ENCODE measurements at regions not wholly inside any gene's neighbourhood (a gene's known extent, or its start where the extent isn't known, plus 50 kb on each side); places are given as distances from the start of the nearest gene placed in this dataset.
"Not testable (repeated sequence)": the region's sequence is repeated elsewhere in the genome, so short reads cannot be mapped to it uniquely, and the experiment has no call there.

DNA sequence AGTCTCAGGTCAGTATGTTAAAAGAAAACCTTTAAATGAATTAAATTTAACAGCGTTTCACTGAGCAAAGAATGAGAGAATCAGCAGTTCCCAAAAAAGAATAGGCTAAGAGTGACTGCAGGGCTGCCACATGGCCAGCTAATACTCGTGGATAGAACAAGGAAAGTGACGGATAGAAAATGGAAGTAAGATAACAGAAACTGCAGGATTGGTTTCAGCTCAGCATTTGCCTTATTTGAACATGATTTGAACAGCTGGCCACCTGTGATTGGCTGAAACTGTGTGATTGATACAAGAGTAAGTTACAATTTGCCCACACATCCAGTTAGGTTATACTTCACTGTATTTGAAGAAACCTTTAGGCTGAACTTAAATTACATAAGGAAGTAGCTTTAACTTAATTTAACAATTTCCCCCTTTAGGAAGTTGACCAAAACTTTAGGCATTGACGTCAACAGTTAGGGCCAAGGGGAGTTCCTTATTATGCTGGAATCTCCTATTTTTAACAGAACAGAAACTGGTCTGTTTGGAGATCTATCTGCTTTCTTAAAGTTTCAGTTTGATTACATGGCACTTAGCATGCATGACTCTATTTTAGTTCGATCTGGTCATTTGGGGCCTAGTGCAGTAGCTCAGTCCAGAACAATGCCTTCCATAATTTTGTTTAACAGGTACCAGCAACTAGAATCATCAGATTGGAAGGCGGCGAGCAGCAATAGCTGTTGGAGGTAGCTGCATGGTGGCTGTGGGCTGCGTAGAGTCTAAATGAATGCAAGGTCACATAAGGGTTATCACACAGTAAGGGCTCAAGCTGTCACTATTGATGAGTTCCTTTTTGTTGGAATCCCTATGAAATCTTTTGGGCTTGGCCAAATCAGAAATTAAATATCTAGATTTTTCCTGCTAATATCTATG lies 143.4 kb downstream of the TRIM43 start:
- Mint-ChIP-seq H3K27ac (no peak overlapping the region), H3K36me3 (no peaks in the 10 kb centered on the region), H3K27me3 (peaks cover 15% of the 10 kb centered on the region), H3K9me3 (no peaks in the 10 kb centered on the region), H3K4me1 (no peaks in the 10 kb centered on the region), H3K4me3 (no peak overlapping the region)

DNA sequence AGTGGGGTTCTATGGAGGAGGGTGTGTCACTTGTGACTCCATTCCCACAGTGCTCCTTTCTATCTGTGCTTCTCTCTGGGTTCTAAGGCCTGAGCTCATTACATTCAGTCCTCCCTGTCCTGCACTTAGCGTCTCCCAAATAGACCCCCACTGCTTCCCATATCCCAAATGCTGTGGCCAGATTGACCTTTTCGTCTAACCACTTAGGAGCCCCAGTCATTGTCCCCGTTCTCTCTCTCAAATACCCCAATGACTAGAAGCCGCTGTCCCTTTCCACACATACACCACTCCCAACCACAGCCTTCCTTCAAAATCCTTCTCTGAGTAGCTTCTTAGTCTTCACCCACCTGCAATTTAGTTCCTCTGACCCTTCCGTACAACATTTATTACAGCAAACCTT lies 146.5 kb downstream of the TRIM43 start:
- Mint-ChIP-seq H3K4me1 (no peaks in the 10 kb centered on the region), H3K27ac (no peak overlapping the region), H3K27me3 (peaks cover 16% of the 10 kb centered on the region), H3K36me3 (no peaks in the 10 kb centered on the region), H3K9me3 (no peaks in the 10 kb centered on the region), H3K4me3 (no peak overlapping the region)

DNA sequence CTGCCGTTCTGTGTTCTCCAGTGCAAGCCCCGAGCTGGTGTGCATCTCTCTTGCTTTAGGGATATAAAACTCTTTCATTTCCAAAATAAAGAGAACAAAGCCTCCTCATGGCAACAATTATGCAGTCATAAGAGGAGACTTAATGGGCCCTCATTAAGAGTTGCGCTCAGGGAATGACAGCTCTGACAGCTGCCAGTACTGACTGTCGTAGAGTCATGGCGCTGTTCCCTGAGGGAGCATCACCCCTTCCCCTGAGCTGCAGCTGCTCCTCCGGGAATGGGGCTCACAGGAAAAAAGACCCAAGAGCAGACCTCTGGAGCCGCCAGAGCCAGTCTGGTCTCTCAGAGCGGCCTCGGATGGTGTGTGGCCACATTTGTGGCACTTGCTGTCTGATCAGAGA lies 160.3 kb downstream of the TRIM43 start:
- not testable (repeated sequence) for H3K4me3 Mint-ChIP-seq, H3K36me3 Mint-ChIP-seq, H3K27me3 Mint-ChIP-seq, H3K27ac Mint-ChIP-seq, H3K4me1 Mint-ChIP-seq, H3K9me3 Mint-ChIP-seq

DNA sequence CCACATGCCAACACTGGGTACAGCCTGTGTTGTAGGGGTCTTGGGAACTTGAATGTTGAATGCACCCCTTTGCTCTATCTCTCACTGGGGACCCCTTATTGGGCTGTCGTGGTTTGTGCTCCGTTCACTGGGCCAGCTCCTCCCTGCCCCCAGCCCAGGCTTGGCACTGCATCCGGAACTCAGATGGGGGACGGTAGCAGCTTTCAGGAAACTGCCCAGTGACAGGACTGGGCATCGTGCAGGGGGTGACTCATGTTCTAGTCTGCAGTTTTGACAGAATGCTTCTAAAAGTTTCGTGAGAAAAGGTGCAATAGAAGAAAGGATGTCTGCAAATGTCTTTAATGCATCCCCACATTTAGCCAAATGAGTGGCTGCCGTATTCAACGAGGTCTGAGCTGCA lies 162.0 kb downstream of the TRIM43 start:
- not testable (repeated sequence) for H3K4me1 Mint-ChIP-seq, H3K36me3 Mint-ChIP-seq, H3K4me3 Mint-ChIP-seq, H3K27me3 Mint-ChIP-seq, H3K27ac Mint-ChIP-seq, H3K9me3 Mint-ChIP-seq

DNA sequence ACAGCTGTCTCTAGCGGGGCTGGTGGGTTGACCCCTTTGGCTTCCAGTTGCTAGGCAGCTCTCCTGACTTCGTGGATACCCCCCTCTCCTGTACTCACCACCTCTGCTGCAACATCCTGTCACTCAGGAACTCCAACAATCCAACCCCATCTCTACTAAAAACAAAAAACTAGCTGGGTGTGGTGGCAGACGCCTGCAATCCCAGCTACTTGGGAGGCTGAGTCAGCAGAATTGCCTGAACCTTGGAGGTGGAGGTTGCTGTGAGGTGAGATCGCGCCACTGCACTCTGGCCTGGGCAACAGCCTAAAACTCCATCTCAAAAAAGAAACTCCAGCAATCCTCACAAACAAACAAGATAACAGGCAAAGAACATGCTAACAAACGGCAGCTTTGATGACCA lies 162.4 kb downstream of the TRIM43 start:
- H3K27me3 Mint-ChIP-seq, H3K4me3 Mint-ChIP-seq, H3K36me3 Mint-ChIP-seq, H3K9me3 Mint-ChIP-seq, H3K4me1 Mint-ChIP-seq, H3K27ac Mint-ChIP-seq: not testable (repeated sequence)

DNA sequence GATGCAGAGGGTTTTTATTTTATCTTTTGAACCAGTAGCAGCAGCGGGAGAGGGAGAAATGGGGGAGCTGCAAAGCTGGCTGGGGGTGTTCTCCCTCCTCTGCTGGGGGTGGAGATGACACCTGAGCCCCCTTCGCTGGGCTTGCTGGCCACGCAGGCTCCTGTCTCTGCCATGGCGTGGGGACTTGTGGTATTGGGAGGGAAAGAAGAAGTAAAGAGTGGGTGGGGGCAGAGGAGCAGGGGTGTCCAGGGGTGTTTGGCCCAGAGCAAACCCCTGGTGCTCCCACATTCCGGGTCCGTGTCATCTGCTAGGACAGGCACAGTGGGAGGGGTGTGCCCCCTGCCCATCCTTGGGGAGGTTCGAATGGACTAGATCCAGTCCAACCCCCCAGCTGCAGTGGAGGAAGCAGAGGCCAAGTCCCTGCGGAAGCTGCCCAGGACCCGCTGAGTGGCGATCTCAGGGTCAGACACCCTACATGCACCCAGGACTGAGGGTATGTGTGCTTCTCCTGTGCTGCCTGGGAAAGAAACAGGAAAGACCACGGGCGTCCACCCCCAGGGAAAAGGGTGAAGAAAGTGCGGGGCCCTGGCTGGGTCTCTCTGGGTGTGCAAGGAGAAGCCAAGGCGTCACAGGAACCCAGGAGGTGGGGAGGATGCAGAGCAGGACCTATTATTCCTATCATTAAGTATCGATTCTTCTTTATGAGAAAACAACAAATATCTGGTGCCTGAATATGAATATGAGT lies 163.2 kb downstream of the TRIM43 start:
- not testable (repeated sequence) for H3K4me1 Mint-ChIP-seq, H3K36me3 Mint-ChIP-seq, H3K9me3 Mint-ChIP-seq

DNA sequence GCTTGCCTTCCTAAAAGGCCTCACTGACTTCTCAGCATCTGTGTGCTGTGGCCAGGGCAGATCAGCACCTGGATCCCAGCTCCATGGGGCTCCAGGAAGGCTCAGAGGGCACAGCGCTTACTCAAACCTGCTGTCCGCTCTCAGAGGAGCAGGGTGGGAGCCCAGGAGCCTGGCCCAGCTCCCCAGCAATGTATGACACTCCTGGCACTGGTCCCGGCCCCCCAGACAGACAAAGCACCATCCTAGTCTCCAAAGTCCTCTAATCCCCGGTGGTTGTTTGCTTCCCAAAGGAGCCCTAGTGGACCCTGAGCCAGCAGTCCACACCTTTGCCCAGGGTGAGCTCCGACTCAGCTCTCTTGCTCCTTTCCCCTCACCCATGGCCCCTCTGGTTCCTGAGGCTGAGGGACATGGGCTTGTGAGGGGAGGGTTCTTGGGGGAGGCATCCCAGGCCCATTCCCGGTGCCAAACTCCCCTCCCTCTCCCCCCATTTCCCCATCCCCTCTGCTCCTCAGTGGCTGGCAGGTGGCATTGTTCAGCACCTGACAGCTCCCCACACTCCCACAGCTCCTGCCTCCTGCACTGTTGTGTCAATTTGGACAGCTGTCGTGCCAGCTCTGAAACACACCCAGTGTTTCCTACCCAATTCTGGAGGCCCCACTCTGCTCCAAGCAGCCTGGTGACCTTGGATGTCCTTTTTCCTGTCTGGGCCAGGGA lies 164.3 kb downstream of the TRIM43 start:
- H3K4me3 Mint-ChIP-seq, H3K27ac Mint-ChIP-seq, H3K36me3 Mint-ChIP-seq, H3K27me3 Mint-ChIP-seq, H3K4me1 Mint-ChIP-seq, H3K9me3 Mint-ChIP-seq: not testable (repeated sequence)

More for the DNA sequence above, 163.2 kb downstream of the TRIM43 start:
- H3K27me3 Mint-ChIP-seq, H3K4me3 Mint-ChIP-seq, H3K27ac Mint-ChIP-seq: not testable (repeated sequence)

DNA sequence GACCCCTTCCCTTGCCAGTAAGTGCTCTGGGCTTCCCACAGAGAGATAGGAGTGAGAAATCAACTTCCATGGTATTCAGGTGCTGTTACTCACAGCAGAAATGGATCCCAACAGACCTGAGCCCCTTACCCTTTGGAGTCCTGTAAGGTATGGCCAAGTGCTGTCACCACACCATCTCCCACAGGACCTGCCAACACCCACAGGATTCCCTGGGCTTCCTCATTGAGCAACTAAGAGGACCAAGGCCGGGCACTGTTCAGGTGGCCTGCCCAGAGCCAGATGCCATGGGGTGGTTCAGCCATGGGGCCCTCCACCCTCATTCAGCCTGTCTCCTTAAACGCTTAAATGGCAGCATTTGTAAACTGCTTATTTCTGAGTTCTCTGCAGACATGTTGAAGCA lies 166.2 kb downstream of the TRIM43 start:
- Mint-ChIP-seq H3K27me3 (peaks cover 3% of the 10 kb centered on the region), H3K4me1 (no peaks in the 10 kb centered on the region), H3K27ac (no peak overlapping the region), H3K36me3 (no peaks in the 10 kb centered on the region), H3K9me3 (no peaks in the 10 kb centered on the region), H3K4me3 (no peak overlapping the region)

DNA sequence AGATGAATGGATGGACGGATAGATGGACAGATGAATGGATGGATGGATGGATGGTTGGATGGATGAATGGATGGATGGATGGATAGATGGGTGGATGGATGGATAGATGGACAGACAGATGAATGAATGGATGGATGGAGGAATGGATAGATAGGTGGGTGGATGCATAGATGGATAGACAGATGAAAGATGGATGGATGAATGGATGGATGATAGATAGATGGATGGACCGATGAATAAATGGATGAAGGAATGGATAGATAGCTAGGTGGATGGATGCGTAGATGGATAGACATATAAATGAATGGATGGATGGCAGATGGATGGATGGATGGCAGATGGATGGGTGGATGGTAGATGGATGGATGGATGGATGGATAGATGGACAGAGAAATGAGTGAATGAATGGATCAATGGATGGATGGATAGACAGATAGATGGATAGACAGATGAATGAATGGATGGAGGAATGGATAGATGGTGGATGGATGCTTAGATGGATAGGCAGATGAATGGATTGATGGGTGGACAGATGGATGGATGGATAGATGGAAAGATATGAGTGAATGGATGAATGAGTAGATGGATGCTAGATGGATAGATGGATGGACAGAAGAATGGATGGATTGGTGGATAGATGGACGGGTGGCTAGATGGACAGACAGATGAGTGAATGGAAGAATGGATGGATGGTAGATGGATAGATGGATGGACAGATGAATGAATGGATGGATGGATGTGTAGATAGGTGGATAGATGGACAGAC lies 167.9 kb downstream of the TRIM43 start:
- H3K36me3 Mint-ChIP-seq: no peaks in the 10 kb centered on the region
- H3K4me1 Mint-ChIP-seq: no peaks in the 10 kb centered on the region
- no peak overlapping the region for H3K27ac Mint-ChIP-seq
- no peaks in the 10 kb centered on the region for H3K9me3 Mint-ChIP-seq
- H3K4me3 Mint-ChIP-seq: no peak overlapping the region
- H3K27me3 Mint-ChIP-seq: peaks cover 1% of the 10 kb centered on the region

DNA sequence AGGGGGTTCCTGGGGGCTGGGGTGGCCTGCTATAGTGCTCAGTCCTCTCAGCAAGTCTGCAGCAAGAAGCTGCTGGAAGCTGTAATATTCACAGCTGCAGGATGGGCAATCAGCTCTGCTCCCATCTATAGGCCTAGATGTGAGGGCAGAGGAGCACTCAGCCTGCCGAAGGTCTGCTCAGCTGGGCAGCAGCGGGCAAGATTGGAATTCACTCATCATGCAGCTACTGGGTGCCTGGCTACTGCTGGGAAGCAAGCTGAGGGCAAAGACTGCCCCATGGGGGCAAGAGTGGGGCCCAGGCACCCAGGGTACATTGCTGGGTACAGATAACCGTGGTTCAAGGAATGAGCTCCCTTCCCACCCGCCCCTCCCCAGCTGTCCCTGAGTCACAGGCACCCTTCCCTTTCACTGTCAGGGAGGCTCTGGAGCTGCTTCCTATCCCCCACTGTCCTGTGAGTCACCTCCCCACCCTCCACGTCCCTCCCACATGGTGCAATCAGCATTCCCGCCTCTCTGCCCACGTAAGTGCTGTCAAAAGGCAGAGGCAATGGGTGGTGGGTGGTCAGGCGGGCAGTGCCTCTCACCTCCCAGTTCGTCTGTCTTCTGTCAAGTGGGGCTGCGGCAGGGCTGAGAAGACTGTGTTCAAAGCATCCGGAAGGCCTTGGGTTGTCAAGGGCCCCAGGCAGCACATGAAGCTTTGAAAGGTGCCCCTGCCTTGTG lies 169.2 kb downstream of the TRIM43 start:
- Mint-ChIP-seq H3K4me3 (no peak overlapping the region), H3K9me3 (no peaks in the 10 kb centered on the region), H3K36me3 (no peaks in the 10 kb centered on the region), H3K4me1 (no peaks in the 10 kb centered on the region), H3K27ac (no peak overlapping the region), H3K27me3 (no peaks in the 10 kb centered on the region)

DNA sequence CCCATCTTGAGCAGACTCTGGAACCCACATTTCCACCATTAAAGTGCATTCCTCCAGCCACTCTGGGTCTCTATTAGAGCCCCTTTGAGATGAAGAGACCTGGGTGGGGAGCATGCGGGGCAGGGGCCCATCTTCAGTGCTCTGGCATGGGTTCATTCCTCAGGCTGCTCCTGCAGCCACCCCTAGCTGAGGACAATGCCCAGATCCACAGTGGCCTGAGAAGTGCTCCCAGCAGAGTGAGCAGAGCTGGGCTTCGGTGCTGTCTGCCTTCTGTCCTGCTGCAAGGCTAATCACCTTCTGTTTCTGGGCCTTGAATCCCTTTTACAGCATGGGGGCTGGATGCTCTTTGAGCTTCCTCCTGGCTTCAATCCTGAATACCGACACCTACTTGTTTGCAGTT lies 169.8 kb downstream of the TRIM43 start:
- H3K27ac Mint-ChIP-seq: no peak overlapping the region
- H3K4me1 Mint-ChIP-seq: no peaks in the 10 kb centered on the region
- no peaks in the 10 kb centered on the region for H3K27me3 Mint-ChIP-seq

DNA sequence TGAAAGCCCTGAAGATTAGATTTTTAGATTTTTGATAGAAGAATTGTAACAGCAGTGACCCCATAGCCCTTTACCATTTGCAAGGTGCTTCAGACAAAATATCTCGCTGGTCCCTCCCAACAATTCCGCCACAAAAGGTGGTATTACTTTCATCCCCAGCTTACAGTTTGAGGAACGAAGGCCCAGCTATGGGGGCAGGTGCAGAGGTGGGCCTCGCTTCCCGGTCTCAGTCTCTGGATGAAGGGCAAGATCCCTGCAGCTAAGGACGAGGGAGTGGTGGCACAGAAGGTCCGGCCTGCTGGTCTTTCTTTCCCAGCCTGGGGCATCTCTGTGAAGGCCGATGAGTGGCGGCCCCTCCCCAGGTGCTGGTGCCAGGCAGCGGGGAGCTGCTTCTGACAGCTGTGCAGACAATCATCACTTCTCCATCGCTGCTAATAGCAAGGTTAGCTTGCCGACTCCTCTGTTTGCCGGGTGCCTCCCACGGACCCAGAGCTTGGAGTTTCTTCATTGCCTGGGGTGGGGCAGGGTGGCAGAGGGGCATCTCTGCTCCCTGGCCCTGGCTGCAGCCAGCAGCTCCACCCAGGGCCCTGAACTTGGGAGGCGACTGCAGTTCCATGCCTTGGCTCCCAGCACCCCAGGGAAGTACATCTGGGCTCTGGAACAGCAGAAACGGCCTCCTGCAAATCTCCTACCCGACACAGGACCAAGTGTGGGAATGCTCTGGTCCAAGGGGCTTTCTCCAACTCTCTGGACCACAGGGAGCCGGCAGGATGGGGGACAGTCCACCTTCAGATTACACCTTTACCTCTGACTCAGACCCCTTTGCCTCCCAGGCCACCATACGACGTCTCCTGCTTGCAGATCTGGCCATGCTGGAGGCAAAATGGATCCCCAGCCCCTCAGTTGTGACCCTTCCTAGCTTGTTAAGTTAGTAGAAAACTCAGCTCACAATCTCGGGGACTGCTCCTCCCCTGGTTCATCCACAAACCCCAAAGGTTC lies 170.5 kb downstream of the TRIM43 start:
- H3K27me3 Mint-ChIP-seq, H3K4me1 Mint-ChIP-seq, H3K27ac Mint-ChIP-seq, H3K4me3 Mint-ChIP-seq, H3K36me3 Mint-ChIP-seq, H3K9me3 Mint-ChIP-seq: not testable (repeated sequence)

More for the DNA sequence above, 169.8 kb downstream of the TRIM43 start:
- H3K4me3 Mint-ChIP-seq: no peak overlapping the region
- no peaks in the 10 kb centered on the region for H3K9me3 Mint-ChIP-seq
- H3K36me3 Mint-ChIP-seq: no peaks in the 10 kb centered on the region

DNA sequence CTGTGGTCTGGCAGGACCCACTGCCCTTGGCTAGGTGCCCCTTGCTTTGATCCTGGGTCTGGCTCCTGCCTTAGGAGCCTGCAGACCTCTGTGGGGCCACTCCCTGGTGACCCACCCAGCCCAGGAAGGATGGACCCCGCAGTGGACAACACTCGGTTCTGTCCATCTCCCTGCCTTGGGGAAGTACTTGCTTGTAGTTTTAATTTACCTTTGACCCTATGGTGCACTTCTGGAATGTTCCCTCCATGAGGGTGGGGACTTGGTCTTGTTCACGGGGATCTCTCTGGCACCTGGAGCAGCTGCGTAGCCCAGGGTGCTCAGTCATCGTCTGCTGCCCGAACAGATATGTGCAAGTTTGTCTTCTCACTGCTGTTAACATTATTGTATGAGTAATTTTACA lies 171.3 kb downstream of the TRIM43 start:
- H3K27me3 Mint-ChIP-seq, H3K4me3 Mint-ChIP-seq, H3K9me3 Mint-ChIP-seq, H3K27ac Mint-ChIP-seq, H3K36me3 Mint-ChIP-seq, H3K4me1 Mint-ChIP-seq: not testable (repeated sequence)

DNA sequence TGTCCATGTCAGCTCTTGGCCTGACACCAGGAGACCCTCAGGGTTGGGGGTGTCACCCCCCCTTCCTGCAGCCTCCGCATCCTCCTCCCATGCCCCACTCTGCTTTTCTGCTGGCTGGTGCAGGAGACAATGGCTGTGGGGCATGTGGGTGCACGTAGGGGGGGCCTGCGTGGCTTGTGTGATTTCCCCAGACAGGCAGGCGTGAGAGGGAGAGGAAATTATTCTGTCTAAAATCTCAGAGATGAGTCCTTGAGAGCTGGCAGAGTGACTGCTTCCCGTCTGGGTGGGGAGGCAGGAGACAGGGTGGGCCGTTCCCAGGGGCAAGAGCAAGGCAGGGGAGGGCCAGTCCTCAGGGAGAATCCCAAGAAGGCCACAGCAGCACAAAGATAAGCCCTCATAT lies 173.2 kb downstream of the TRIM43 start:
- H3K27ac Mint-ChIP-seq, H3K4me3 Mint-ChIP-seq, H3K9me3 Mint-ChIP-seq, H3K36me3 Mint-ChIP-seq, H3K4me1 Mint-ChIP-seq, H3K27me3 Mint-ChIP-seq: not testable (repeated sequence)
